Bronchial epithelial cell (primary cell): ENCODE measurements at regions not wholly inside any gene's neighbourhood (a gene's known extent, or its start where the extent isn't known, plus 50 kb on each side); places are given as distances from the start of the nearest gene placed in this dataset.
A peak's percentile ranks its signal among the peaks of the same experiment; 100 is the strongest.

Experiments
- DNase-seq: peaks from one replicate; pipeline ENCODE4 v3.0.0-alpha.2; 2010; ENCODE audit warnings: low read depth
- FAIRE-seq: peaks from 2 replicates; lab custom pipeline; 2011; peaks lifted over from hg19 to GRCh38; lab: Jason Lieb, UNC
- H3K27me3 ChIP-seq: 2 replicates; pipeline ENCODE4 v1.5.1; 2011; ENCODE audit warnings: low read length; ENCODE audit not compliant: control insufficient read depth, insufficient read depth
- H3K36me3 ChIP-seq: 2 replicates; pipeline ENCODE4 v1.5.1; 2011; ENCODE audit warnings: low read length; ENCODE audit not compliant: control insufficient read depth, insufficient read depth
- H3K4me3 ChIP-seq: 2 replicates; pipeline ENCODE4 v1.5.1; 2011; ENCODE audit warnings: mild to moderate bottlenecking, low read depth, low read length, control low read depth
- TF ChIP-seq, protein P1 (sequence below): IDR thresholded peaks from 2 replicates; pipeline ENCODE4 v1.5.1; 2011; ENCODE audit warnings: mild to moderate bottlenecking, moderate library complexity, low read length, control low read depth, inconsistent platforms; ENCODE audit not compliant: insufficient read depth, severe bottlenecking

DNA sequence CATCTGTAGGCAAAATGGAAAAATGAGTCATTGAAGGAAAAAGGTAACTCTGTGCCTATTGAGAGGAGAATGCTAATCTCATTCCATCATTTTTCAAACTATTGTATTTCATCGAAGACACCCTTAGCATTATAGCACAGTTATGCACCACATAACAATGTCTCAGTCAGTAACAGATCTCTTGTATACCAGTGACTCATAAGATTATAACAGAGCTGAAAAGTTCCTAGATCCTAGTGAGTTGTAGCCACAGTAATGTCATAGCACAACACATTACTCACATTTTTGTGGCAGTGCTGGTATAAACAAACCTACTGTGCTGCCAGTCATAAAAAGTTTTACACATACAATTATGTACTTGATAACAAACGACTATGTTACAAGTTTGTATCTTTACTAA, 1077.6 kb downstream of the DIAPH3 start:
- TF ChIP-seq, protein P1, sequence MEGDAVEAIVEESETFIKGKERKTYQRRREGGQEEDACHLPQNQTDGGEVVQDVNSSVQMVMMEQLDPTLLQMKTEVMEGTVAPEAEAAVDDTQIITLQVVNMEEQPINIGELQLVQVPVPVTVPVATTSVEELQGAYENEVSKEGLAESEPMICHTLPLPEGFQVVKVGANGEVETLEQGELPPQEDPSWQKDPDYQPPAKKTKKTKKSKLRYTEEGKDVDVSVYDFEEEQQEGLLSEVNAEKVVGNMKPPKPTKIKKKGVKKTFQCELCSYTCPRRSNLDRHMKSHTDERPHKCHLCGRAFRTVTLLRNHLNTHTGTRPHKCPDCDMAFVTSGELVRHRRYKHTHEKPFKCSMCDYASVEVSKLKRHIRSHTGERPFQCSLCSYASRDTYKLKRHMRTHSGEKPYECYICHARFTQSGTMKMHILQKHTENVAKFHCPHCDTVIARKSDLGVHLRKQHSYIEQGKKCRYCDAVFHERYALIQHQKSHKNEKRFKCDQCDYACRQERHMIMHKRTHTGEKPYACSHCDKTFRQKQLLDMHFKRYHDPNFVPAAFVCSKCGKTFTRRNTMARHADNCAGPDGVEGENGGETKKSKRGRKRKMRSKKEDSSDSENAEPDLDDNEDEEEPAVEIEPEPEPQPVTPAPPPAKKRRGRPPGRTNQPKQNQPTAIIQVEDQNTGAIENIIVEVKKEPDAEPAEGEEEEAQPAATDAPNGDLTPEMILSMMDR, result no peak
- Histone ChIP-seq H3K36me3 (no peaks in the 10 kb centered on the region), H3K4me3 (no peak overlapping the region), H3K27me3 (no peaks in the 10 kb centered on the region)
- DNase-seq (peak; percentile 42), FAIRE-seq (no peak)

DNA sequence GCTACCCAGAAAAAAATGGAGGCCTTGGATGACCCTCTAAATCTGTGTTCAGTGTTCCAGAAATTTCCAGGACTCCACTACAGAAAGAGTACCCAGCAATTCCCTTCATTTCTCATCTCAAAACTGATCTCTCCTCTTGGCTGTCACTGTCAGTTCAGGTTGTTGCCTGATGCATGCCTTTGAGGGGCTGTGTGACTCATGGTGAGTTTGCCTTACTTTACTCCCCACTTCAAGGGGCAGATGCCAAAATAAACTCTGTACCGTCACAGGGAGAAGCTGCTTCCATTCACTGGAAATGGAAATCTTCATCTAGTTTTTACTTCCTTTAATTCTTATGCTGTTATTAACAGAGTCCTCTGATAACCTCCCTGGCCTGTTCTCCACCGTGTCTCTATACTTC, 1075.0 kb downstream of the DIAPH3 start:
- DNase-seq, result no peak

DNA sequence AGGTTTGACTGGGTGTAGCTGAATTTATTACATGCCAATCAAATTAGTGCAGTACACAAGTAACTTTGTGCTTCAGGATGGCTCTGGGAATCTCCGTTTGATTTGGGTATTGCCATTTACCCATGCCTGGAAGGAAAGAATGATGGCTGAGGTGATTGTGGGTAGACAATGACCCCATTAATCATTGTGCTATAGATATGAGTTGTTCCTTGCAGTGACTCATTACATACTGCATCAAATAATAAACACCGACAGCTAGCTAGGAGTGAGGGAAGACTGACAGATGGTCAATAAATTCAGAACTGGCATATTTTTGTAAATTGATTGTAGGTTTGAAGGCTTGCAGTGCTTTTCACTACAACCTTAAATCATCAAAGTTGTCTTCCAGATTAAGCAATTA, 1069.5 kb downstream of the DIAPH3 start:
- H3K27me3 ChIP-seq, result no peaks in the 10 kb centered on the region
- H3K36me3 ChIP-seq, result no peaks in the 10 kb centered on the region
- TF ChIP-seq, protein P1, result no peak
- no peak overlapping the region for H3K4me3 ChIP-seq
- no peak for FAIRE-seq
- DNase-seq, result peak; percentile 1

More for the DNA sequence above, 1075.0 kb downstream of the DIAPH3 start:
- Histone ChIP-seq H3K27me3 (no peaks in the 10 kb centered on the region), H3K4me3 (no peak overlapping the region), H3K36me3 (no peaks in the 10 kb centered on the region)
- no peak for FAIRE-seq
- TF ChIP-seq, protein P1, result no peak

DNA sequence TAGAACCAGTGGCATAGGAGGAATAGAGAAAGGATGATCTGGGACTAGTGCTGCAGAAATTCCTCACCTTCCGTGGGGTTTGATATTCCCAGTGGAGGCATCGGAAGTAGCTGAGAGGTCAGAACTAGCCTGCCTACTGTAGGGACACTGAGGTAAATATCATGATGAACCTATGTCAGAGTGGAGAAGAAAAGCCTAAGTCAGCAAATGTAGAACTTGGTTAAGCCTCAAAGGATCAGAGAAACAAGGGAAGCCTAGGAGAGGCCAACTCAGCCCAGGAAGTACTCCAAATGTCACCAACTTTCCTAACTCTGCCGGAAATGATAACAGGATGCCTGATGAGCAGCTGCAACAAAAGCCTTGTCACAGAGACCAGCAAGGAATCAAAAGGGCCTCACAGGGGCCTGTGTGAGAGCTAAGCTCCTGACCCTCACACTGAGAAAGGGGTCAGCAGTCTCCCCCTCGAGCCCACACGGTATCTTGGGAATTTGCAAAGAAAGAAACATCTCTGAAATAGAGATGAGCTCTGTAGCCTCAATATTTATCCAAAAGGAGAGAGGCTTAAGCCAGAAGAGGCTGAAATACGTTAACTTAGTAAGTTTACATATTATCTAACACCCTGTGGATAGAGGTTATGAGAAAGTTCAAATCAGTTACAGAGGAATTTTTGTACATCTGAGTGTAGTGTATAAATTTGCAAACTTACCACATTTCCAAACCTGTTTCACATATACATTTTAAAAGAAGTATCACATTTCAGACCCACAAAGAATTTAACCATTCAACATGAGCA, 1064.3 kb downstream of the DIAPH3 start:
- no peaks in the 10 kb centered on the region for H3K36me3 ChIP-seq
- no peak for DNase-seq
- FAIRE-seq, result peak; percentile 32
- H3K27me3 ChIP-seq, result no peaks in the 10 kb centered on the region
- TF ChIP-seq, protein P1, result no peak
- no peak overlapping the region for H3K4me3 ChIP-seq

DNA sequence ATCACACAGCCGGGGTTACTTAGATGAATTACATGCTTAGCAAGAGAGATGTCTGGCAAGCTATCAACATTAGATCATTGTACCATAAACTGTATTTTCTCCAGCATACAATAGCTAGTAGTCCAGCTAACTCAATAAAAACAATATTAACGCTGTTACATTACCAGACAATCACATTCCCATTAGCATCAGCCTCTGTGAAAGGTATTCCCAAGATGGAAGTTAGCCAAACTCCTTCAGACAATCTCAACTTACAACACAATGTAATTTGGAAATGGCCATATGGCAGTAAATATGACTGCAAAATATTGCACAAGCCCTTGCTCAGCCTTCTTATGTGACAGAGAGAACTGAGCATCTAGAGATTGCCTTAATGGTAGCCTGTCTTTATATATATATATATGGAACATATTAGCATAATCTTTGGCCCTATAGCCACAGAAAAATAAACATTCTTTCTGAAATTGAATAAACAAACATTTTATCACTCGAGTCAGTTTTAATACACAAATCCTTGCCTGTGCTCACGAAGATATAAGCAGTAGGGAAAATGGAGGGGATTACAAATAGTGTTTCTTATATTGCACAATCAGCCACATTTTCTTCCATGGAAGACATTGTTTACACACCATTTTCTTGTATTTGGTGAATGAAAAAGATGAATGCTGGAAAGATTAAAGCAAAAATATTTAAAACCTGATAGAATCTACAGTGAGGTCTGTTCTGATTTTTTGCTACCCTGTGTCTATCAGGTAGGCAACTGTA, 1060.5 kb downstream of the DIAPH3 start:
- DNase-seq (no peak), FAIRE-seq (no peak)
- Histone ChIP-seq H3K4me3 (no peak overlapping the region), H3K27me3 (no peaks in the 10 kb centered on the region), H3K36me3 (no peaks in the 10 kb centered on the region)
- TF ChIP-seq, protein P1, result no peak
